Femur (tissue), 1 donor: ENCODE measurements at regions not wholly inside any gene's neighbourhood (a gene's known extent, or its start where the extent isn't known, plus 50 kb on each side); places are given as distances from the start of the nearest gene placed in this dataset.
A peak's percentile ranks its signal among the peaks of the same experiment; 100 is the strongest.

Experiments used
- DNase-seq: peaks from one replicate; pipeline ENCODE4 v3.0.0-alpha.2; 2017

- DNase-seq = no peak
Observed at GRCh38 chr3:57009802-57010201, 50.7 kb upstream of the SPATA12 start.

DNA sequence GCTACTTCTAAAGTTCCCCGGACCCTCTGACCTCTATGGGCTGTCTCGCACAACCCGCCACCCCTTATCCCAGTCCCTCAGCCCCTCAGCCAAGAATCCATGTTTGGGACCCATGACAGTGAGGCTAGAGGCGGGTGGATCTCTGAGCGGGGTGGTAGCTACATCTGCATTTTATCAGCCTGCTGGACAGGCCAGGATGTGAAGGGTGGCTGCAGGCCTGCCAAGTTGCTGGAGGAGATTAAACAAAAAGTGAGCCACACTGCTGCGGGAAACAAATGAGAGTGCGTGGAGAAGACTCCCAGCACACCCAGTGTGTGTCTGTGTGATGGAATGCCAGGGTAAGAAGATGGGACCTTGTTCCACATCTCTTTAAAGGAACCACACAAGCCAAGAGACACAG, 51.1 kb upstream of the SPATA12 start:
- peak; percentile 40 for DNase-seq

DNA sequence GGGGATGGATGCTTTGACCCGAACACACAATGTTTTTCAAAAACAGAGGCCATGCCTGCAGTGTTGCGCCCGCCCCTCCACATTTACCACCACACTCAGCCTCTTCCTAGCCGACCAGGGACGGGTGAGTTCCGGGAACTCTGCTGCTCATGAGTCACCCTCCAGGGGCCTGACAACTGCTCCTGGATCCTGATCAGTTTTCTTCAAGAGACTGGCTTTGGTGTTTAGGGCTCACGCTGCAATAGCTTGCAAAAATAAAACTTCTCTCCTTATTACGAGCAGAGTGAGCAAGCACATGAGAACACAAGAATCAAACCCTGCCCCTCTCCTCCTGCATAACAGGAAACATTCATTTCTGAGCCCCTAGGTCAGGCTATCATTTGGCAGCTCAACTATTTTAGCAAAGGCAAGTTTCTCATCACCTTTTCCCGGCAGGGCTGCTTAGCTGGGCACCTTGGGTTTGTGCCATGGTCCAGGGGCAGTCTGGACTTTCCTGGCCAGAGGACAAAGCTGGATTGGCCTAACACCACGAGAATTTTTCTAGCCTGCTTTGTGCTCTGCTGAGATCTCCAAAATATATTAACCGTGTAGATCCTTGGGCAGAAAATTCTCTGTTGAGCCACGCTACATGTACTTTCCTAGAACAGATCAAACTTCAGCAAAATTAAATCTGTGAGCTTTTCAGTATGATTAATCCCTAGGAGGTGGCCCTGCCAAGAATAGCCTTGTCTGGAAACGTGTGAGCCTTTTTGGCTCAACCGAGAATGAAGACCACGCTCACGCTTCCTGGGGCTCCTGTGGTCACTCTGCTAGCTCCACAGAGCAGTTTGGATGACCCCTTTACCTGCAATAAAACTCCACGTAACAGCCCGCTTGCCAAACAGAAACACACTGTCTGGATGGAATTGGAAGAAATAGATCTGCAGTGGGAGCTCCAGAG, 52.7 kb upstream of the SPATA12 start:
- DNase-seq = peak; percentile 85

- peak; percentile 18 for DNase-seq
Observed at GRCh38 chr3:57006949-57007419, 53.5 kb upstream of the SPATA12 start.

DNA sequence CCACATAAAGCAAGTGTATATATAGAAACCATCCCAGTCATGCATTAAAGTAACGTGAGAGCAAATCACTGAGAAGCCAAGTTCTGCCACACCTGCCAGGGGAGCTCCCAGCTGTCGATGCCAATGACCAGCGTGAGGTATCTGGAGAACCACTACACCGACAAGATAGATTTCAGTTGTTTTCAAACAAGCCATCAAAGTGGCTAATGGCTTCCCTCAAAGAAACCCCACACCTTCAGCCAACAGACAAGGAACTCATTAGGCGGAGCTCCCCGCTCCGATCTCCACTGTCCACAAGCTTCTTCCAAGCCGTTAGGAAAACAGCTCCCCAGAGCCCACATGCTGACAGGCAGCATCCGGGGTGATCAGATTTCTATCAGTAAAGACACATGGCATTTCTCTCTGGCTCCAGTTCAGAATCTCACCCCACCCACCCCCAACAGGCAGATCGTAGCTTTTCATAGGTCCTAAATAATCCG, 54.2 kb upstream of the SPATA12 start:
- peak; percentile 59 for DNase-seq

DNA sequence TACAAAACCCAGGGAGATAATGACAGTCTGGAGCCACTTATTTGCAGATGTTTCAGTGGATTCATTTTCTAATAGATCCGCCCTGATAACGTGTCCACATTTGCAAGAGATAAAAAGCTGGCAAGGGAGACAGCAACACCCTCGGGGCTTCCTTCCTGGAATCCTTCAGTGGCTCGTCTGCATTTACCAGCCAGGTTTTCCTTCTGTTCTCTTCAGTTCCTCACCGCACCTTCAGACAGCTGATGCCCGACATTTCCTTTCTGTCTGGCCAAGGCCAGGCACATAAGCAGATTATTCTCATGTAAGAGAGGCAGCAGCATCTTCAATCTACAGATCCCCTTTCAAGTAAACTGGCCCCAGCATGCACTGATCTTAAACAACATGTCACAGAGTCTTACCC, 56.2 kb upstream of the SPATA12 start:
- no peak for DNase-seq

DNA sequence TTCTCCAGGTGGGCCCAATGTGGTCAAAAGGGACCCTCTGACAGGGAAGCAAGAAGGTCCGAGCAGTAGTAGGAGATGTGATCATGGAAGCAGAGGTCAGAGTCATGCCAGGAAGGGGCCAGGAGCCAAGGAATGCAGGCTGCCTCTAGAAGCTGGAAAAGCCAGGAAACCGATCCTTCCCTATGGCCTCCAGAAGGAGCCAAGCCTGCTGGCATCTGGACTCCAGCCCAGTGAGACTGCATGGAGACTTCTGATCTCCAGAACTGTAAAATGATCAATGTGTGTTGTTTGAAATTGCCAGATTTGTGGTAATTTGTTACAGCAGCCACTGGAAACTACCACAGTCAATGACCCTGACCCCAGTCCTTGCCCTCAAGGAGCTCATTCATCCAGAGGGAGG, 56.8 kb upstream of the SPATA12 start:
- DNase-seq = peak; percentile 21

GRCh38 chr3:57001356-57001755, 59.1 kb upstream of the SPATA12 start:
- DNase-seq = no peak

DNA sequence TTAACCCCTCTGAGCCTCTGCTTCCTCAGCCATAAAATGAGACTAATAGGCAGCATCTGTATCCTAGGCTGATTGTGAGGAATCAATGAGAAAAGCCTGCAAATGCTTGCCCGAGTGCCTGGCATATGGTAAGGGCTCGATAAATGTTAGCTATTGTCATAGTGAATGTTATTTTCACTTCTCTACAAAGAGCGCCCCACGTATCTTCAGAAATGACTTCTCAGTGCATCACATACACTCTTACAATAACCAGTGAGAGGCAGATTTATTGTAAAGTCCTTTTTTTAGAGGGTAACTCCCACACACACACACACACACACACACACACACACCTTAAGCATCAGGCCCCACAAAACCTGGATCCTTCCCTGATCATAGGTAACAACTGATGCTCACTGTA, 60.5 kb upstream of the SPATA12 start:
- DNase-seq = no peak

DNA sequence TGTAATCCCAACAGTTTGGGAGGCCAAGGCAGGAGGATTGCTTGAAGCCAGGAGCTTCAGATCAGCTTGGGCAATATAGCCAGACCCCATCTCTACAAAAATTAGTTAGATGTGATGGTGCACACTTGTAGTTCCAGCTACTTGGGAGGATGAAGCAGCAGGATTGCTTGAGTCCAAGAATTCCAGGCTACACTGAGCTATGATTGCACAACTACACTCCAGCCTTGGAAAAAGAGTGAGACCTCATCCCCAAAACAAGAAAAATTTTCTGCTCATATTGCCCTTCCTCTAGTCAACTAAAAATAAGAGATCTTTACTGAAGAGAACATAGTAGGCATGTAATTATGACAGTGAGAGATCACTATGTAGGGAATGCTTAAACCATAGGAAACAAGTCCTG, 60.9 kb upstream of the SPATA12 start:
- no peak for DNase-seq

DNA sequence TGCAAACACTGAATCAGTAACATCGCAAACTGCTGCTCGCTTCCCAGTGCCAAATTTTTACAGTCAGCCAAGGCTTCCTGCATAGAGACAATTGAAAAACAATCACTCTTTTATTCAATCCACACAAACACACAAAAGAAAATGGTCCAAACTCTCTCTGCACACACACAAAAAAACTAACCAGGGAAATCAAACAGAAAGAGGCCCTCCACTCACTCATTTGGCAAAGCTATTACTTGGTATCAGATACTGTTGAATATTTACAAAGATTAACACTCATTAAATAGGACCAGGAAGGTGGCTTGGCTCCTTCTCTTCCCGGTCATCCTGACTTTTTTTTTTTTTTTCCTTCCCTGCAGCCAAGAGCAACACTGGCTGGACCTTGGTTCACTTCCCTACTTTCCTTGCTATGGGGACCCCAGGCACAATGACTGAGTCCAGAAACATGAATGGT, 62.4 kb upstream of the SPATA12 start:
- DNase-seq = peak; percentile 39

DNA sequence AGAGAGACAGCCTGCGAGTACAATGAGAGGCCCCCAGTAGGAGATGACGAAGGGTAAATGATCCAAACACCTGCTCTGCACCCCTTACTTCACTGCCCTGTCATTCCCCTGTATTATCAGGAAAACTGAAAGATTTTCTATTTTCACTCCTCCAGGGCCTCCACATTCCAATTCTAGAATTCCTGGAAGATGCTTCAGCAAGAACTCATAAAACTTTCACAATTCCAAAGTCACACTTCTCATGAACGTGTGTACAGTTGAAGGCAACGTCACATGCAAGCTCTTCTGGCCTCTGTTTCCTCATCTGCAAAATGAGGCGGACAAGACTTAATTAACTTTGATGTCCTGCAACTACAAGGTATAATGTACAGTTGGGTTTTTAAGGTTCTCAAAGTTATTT, 62.8 kb upstream of the SPATA12 start:
- no peak for DNase-seq

GRCh38 chr3:56997041-56997440, 63.4 kb upstream of the SPATA12 start:
- peak; percentile 18 for DNase-seq

DNA sequence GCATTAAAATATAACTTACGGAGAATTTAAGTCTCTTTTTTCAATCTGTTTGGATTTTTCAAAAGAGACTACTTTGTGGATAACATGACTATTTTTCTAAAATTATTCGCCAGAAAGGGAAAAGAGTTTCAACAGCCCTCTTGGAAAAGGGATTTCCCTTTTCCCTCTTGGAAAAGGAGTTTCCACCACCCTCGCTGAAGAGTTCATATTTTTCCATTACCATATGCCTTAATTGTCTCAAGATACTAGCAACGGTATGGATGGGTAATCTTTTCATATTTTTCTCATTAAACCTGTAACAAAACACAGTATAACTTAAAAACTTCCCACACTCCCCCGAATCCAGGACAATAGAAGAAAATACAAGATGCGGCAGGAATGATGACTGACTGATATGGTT, 66.1 kb upstream of the SPATA12 start:
- no peak for DNase-seq

DNA sequence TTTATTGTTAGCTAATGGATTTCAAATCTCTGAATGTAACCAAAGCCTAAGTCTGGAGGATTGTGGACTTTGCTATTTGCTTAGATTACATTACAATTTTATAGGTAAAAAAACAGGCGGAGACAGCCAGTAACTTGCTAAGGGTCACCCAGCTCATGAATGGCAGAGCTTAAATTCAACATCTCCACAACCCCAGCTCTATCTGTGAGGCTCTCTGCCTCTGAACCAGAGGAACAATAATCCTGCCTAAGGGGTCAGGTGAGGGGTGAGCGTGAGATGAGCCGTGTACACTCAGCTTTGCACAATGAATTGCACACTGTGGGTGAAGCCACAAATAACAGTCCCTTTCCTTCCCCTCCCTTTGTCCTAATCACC, 69.8 kb upstream of the SPATA12 start:
- no peak for DNase-seq

DNA sequence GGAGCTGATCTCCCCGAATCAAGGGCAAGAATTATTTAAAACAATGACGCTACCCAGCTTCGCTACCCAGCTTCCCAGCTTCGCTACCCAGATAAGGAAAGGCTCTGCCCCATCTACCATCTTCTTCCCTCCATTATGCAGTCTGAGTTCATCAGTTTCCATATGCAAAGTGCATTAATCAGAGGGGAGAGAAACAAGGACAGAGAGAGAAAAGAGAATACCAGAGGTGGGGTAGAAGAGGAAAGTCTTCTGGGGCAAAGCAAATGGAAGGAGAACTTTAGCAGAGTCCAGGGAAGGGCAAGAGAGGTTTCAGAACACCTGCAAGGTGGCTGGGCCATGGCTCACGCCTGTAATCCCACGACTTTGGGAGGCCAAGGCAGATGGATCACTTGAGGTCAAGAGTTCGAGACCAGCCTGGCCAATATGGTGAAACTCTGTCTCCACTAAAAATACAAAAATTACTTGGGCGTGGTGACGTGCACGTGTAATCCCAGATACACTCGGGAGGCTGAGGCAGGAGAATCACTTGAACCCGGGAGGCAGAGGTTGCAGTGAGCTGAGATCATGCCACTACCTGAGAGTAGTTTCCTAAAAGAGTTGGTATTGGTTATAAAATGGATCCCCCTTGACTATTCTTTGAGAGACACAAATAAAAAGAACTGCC, 70.4 kb upstream of the SPATA12 start:
- DNase-seq = no peak

- DNase-seq = peak; percentile 81
Observed at GRCh38 chr3:56989169-56989976, 71.1 kb upstream of the SPATA12 start.

DNA sequence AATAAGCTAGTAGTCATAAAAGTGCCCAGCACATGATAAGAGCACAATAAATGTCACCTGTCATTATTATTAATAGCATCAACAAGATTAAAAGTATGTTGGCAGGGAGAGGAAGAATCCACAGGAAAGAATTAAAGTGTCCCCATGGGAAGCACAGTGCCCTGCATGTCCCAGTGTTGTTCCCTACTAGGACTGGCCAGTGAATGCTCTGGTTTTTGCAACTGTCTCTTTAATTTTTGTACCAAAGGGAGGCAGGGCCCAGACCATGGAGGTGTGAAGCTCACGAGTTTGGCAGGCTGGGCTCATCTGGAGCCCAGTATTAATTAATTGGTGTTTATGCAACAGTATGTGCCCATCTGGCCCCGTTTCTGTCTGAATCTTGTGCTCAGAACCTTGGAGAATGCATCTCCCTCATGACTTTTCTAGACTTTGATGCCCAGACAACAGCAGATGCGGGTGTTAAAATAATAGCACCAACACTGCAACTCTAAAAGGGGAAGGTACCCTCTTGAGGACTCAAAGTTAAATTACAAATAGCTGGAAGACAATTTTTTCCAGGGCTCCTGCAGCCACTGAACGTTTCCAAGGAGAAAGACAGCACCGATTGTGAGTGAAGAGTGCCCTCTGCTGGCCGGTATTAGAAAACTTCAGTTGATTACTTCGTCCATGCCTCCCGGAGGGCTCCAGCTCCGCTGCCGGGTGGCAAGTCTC, 71.9 kb upstream of the SPATA12 start:
- DNase-seq = peak; percentile 90

GRCh38 chr3:56987238-56987895, 73.1 kb upstream of the SPATA12 start:
- DNase-seq = peak; percentile 29

GRCh38 chr3:56986347-56986746, 74.1 kb upstream of the SPATA12 start:
- peak; percentile 33 for DNase-seq

DNA sequence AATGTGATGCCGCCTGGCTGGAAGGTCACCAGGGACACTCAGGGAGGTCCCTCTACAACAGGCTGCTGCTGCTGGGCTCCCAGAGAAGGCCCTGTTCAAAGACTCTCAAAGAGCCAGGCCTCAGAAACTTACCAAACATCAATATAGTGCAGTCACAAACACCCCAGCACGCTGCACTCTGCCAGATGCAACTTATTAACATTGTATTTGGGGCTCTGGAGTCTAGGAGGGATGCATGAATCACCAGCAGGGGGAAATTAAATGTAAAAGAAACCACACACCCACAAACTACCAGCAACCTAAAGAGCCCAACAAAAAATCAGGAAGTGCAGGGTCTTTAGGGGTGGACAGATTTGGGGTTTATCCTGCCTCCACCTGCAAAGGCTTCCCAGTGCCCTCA, 74.6 kb upstream of the SPATA12 start:
- peak; percentile 19 for DNase-seq

DNA sequence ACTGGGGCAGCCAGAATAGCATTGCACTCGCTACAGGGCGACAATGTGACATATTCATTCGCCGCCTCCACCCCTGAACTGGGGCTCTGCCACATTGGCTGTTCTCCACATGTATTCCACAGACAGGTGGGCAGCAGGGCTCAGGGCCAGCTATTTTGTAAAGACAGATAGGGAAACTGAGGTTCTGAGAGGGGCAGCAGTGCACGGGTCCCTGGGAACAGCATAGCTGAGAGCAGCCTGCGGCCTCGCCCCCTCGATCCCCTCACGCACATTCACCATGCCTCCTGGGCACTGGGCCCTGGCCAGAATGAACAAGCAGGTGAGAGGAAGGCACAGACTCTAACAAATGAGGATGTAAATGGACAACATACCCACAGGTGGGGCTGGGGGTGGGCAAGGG, 75.0 kb upstream of the SPATA12 start:
- no peak for DNase-seq
